HG02763 (cell line): ENCODE measurements at regions not wholly inside any gene's neighbourhood (a gene's known extent, or its start where the extent isn't known, plus 50 kb on each side); places are given as distances from the start of the nearest gene placed in this dataset.
A peak's percentile ranks its signal among the peaks of the same experiment; 100 is the strongest.

Experiments
- ATAC-seq: cut with Tn5 transposase; IDR thresholded peaks from one replicate; pipeline ENCODE4 v1.9.1; 2021; ENCODE audit warnings: mild to moderate bottlenecking, moderate library complexity; ENCODE audit not compliant: unreplicated experiment

DNA sequence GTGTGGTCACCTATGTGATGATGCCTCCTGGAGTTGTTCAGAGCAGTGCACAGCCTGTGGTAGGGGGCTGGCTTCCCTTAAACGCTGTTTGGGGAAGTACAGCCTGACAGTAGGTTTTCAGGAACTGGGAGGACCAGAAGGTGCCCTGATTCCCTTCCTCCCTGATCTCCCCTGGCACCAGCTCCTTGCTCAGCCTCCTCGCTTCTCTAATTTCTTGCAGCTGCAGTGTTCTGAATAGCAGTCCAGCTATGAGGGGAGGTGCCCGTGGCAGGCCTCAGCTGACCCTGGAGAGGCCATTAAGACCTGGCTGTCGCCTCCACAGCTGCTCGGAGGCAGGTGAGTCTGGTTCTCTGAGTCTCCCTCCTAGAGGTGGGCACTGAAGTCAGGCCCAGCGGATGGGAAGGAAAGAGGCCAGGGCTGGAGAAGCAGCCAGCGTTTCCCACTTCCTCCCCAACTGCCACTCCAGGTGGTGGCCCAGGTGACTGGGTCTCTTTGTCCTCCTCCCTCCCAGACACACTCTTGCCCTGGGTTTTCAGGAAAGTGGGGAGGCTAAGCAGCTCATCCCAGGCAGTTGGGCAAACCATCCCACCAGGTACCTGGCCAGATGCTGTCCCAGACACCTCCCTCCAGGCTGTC lies 52.0 kb upstream of the RPL11 start:
- ATAC-seq = no peak

DNA sequence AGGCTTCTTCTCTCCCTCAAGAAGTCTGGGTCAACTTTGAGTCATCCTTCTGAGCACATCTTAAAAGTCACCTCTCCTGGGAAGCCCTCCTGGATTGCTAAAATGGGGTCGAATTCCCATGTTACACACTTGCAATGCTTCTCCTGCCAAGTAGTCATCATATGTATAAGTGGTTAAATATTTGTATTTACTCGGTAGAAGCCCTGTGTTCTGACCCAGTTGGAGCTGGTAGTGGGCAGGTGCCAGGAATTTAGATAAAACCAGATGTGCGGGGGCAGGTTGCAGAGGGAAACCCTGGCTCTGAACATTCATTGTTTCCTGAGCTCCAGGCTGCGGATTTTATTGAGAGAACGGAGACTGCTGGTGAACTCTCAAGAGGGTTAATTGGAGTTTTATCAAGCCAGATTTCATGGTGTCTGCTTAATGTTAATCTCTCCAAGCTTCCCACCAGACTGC lies 52.8 kb upstream of the RPL11 start:
- ATAC-seq = no peak

GRCh38 chr1:23638188-23638619 lies 53.4 kb upstream of the RPL11 start:
- no peak for ATAC-seq

GRCh38 chr1:23636009-23636408 lies 55.6 kb upstream of the RPL11 start:
- no peak for ATAC-seq

DNA sequence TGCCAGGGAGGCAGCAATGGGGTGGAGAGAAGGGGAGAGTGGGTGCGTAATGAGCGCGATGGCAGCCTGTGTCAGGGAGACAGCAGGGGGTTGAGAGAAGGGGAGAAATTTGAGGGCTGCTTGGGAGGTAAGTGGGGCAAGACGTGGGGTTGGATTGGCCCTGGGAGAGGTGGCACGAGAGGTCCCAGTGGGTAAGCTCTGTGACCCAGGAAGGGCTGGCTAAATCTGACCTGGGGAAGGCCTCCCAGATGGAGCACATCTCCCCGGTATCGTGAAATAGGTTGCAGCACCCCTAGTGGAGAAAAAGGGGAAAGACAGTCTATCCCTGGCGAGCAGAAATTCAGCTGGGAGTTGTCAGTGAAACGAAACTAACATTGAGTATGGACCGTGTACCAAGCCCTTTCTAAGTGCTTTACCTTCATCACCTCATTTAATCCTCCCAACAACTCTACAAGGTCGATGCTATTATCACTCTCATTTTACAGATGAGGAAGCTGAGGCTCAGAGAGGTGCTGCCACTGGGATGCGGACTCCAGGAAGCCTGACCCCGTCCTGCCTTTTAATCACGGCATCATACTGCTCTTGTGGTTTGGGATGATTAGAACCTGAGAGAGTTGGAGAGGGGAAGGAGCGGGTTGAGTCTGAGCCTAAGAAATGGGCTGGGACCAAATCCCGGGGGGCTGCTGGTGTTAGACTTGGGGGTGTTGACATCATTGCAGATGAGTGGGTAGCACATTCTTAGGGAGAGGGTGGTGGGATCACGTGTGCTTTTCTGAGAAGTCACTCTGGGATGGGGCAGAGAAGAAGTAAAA lies 56.6 kb upstream of the RPL11 start:
- ATAC-seq = no peak

GRCh38 chr1:23634518-23634839 lies 57.1 kb upstream of the RPL11 start:
- no peak for ATAC-seq

DNA sequence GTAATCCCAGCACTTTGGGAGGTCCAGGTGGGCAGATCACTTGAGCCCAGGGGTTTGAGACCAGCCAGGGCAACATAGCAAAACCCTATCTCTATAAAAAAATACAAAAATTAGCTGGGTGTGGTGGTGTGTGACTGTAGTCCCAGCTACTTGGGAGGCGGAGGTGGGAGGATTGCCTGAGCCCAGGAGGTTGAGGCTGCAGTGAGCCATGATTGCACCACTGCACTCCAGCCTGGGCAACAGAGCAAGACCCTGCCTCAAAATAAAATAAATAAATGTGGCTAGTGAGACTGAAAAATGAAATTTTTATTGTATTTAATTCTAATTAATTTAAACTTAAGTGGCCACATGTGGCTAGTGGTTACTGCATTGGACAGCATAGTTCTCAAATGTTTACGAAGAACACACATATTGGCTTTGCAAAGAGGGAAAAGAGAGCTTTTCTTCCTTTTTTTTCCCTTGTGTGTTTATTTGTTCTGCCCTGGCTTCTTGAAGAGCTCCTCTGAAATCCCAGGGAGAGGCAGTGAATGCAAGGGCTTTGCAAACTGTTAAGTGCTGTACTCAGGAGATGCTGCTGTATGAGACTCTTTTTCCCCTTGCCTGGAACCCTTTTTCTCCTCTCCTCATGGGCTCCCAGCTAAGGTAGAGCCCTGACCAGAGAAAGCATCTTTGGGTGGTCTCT lies 59.0 kb upstream of the RPL11 start:
- no peak for ATAC-seq

- ATAC-seq = no peak
Observed at GRCh38 chr1:23629708-23630290, 61.8 kb upstream of the RPL11 start.

DNA sequence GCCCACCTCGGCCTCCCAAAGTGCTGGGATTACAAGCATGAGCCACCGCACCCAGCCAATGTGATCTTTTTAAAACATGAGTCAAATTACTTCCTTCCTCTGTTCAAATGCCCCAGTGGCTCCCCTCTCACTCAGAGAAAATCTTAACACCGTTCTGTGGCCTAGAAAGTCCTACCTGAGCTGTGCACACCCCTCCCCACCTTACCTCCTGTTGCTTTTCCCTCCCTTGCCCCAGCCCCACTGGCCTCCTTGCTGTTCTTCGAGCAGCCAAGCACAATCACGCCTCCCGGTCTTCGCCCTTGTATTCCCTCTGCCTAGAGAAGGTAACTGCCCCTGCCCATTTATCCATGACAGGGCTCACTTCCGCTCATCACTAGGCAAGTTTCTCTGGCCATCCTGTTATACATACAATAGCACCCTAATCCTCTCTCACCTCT lies 62.6 kb upstream of the RPL11 start:
- ATAC-seq = no peak

- ATAC-seq = no peak
Observed at GRCh38 chr1:23627069-23627735, 64.4 kb upstream of the RPL11 start.

GRCh38 chr1:23625929-23626535 lies 65.6 kb upstream of the RPL11 start:
- ATAC-seq = no peak

DNA sequence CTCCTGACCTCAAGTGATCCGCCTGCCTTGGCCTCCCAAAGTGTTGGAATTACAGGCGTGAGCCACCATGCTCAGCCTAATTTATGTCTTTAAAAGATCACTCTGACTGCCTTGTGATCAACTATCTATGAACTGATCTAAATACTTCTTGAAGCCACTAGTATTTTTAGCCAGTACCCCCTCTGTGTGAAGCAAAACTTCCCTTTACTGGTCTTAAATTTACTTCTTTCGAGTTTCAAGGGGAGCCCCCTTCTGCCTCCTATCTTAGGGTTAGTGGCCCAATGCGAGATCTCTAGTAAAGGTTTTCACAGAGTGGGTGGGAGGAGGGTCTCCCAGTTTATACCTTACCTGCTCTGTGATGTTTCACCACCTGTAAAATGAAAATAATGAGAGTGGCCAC lies 66.1 kb upstream of the RPL11 start:
- no peak for ATAC-seq

DNA sequence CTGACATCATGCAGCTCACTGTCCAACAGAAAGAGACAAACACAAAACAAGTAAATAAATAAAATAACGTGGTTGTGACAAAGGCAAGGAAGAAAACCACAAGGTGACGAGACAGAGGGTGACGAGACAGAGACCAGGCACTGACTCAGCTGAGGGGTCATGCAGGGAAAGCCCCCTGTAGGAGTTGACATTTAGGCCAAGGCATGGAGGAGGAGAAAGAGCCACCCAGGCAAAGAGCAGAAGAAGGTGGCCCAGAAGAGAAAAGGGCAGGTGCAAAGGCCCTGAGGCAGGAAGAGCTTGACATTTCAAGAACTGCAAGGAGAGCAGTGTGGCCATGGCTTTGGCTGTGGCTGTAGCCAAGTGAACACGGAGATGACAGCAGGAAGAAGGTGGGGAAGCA lies 65.1 kb upstream of the ID3 start:
- no peak for ATAC-seq

- no peak for ATAC-seq
Observed at GRCh38 chr1:23622284-23622683, 63.0 kb upstream of the ID3 start.

DNA sequence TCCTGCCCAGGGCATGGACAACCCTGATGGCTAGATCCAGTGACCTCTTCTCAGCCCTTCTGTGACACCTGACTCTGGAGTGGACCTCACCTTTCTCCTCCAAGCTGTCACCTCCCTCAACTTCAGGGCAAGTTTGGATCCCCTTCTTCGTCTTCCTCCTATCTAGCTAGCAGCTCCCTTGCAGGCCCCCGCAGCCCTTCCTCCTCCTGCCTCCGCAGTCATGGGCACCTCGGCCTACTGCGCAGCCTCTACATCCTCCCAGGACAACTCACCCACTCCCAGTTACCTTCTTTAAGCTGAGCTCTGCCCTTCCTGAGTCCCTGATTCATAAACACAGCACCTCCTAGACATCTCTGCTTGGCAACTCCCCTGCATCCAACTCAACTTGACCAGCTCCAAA lies 61.3 kb upstream of the ID3 start:
- ATAC-seq = no peak

GRCh38 chr1:23619299-23620188 lies 60.2 kb upstream of the ID3 start:
- peak; percentile 74 for ATAC-seq

DNA sequence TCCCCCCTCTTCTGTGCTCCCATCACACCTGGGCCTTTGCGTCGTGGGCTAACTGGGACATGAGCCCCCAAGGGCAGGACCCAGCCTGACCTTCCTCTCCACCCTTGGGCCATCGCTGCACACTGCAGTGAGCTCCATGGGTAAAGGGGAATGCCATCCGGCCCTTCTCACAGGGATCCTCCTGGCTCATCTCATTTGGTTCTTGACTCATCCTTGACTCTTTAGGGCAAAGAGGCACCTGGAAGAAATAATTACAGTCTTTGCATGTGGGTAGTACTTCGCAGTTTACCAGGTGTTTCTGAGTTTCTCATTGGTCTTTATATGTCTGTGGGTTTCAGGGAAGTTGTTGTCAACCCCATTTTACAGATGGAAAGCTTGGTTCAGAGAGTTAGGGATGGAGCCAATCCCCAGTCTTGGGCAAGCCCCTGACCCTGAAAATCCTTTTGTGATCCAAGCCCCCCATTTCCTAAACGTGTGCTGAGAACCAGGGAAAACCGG lies 59.3 kb upstream of the ID3 start:
- ATAC-seq = no peak

DNA sequence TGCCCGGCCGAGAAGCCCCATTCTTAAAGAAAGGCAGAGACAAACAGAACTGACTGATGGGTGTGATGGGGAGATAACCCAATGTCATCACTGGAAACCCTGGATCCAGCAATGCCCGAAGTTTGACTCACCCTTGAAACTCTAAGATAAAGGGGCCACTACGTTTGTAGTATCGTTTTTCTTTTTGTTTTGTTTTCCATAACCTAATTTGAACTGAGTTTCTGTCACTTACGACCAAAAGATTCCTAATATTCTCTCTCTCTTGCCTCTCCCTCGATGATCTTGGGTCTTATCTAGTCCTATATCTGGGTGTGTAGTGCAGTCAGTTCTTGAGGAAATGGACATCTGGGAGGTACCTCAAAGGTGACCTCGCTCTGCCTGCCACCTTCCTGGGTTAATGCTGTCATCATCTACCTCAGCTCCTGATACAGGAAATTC lies 57.8 kb upstream of the ID3 start:
- no peak for ATAC-seq

DNA sequence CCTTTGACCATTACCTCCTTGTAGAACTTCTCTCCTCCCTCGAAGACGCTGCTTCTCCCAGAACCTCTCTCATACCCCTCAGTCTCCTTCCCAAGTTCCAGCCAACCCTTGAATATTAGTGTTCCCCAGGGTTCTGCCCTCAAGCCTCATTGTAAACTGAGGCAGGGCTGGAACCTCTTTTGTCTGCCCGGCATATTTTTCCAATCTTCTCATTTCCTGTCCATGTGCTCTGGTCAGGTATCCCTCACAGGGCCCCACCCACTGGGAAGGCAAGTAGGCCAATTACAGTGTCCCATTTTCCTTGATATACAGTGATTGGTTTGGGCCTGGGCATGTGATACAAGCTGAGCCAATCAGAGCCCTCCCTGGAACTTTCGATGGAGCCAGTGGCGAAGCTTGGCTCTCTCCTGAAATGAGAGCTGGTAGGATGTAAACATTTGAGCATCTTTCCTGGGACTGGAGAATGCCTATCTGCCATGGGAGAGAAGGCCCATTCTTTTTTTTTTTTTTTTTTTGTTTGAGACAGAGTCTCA lies 57.1 kb upstream of the ID3 start:
- ATAC-seq = no peak
